Urothelium cell line (cell line): ENCODE measurements at regions not wholly inside any gene's neighbourhood (a gene's known extent, or its start where the extent isn't known, plus 50 kb on each side); places are given as distances from the start of the nearest gene placed in this dataset.

Source experiments
- DNase-seq: peaks from one replicate; pipeline ENCODE4 v3.0.0; 2011; ENCODE audit warnings: low spot score, mixed read lengths
- FAIRE-seq: peaks from 2 replicates; lab custom pipeline; 2011; peaks lifted over from hg19 to GRCh38; lab: Jason Lieb, UNC

DNA sequence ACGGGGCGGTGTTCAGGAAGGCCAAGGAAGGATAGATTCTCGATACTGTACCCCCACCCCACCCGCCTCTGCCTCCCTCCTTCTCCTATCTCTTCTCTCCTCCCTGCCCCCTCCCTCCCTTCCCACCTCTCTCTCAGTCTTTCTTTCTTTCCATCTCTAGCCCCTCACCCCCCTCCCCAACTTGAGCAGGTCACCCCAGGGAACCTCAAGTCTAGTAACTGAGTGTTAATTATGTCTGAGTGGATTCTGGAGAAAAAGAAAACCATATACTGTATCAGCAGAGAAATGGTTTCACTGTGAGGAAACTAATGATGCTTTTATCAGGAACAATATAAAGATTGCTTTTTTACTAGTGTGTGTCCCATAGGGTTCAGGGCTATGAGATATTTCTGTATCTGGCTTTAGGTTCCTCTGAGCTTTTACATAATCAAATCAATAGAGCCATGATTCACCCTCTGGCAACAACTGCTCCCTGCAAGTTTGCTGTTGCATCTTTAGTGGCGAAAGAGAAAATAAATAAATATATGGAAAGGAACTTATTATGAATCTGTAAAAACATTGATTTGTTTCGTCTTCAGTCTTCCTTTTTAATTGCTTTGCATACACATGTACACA is 639.7 kb downstream of the CCDC171 start:
- DNase-seq (no peak), FAIRE-seq (no peak)

DNA sequence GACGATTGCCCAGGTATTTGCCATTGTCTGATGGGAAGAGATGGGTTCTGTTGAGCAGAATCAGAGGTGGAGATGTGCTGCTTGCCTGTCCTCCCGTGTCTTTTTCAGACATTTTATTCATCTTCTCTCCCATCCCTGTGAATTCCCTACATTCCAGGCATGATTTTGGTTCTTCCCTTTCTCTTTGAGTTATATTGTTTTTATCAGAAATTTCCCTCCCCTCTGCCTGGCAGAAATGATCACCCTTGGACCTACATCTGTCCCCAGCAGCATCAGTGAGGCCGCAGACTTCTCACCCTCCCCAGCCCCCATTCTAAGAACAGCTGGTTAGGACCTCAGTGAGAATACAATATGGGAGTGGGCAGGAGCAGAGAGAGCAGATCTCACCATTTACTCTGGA is 640.2 kb downstream of the CCDC171 start:
- FAIRE-seq = no peak
- no peak for DNase-seq

DNA sequence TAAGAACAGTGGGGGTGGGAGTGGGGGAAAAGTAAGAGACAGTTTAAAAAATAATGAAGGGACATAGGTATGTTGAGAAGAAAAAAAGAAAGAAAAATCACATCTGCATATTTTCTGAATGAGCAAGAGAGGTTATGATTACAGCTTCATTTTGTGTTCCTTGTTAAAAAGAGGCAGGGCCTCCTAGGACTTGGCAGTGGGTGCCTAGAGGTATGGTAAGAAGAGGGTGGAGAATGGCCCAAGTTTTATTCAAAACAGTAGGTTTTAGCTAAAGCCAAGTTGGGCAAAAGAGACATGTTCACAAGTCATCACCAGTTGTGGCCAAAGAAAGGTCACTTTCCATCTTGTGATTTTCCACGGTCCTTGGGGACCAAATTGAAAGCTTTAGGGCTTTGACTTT is 643.4 kb downstream of the CCDC171 start:
- no peak for DNase-seq
- FAIRE-seq = no peak

DNA sequence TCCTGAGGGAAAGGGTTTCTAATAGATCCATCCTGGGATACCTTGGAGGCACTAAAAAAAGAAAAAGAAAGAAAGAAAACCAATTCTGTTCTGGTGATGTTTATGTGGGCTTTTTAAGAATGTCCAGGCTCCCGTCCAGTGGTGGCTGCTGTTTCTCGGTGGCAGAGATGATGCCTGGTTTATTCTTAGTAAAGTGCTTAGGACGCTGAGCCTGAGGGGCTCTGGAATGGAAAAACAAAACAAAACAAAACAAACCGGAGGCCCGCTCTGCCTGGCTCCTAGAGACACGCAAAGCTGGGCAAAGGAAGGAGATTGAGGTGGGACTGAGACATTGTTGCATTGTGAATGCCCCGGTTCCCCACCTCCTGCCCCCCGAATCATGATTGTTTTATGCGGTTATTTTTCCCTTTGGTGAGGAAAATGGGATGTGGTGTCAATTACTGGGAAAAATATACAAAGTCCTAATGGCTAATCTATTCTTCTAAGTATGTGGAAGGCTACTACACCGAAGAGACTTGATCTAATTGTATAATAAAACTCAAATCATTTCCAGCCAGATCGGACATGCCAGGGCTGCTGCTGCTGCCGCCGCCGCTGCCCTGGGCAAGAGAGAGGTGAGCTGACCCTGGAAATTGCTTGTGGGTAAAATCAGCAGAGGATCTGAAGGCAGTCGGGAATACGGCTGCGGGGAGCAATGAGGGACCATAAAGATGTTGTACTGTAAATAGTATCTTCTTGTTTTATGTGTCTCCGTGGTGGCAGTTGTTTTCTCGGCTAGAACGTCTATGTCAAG is 644.9 kb downstream of the CCDC171 start:
- DNase-seq (no peak), FAIRE-seq (no peak)

DNA sequence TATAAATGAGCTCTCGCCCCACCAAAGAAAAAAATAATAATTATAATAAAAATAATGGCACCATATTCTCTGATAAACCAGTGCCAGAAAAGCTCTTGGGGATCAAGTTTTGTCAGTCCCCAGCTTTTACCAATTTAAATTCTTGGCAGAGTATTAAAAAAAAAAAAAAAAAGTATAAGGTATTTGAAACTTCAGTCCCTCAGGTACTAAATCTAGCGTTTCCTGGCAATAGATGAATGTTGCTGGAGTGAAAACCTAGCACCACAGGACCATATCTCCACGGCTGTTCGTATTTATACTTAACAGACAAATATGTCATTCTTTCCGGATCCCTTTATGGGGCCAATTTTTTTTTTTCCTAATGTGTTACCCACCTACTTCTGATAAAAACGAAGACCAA is 646.2 kb downstream of the CCDC171 start:
- FAIRE-seq = no peak
- DNase-seq = no peak

DNA sequence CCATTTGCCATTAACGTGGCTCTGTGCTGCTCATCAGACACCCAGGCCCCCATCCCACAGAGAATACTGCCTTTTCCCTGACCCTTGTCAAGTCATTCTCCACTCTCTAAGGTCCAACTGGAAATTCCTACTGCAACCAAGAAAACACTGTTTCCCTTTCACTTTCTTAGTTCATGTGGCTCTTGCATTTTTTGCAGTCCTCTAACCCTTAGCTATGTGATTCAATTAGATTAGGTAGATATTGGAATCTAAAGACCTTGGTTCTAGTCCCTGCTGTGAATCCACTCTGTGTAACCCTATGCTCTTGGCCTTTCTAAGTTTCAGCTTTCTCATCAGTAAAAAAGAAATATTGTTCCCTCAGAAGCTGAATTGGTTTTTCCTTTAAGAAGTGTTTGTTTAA is 649.4 kb downstream of the CCDC171 start:
- DNase-seq = no peak
- no peak for FAIRE-seq

DNA sequence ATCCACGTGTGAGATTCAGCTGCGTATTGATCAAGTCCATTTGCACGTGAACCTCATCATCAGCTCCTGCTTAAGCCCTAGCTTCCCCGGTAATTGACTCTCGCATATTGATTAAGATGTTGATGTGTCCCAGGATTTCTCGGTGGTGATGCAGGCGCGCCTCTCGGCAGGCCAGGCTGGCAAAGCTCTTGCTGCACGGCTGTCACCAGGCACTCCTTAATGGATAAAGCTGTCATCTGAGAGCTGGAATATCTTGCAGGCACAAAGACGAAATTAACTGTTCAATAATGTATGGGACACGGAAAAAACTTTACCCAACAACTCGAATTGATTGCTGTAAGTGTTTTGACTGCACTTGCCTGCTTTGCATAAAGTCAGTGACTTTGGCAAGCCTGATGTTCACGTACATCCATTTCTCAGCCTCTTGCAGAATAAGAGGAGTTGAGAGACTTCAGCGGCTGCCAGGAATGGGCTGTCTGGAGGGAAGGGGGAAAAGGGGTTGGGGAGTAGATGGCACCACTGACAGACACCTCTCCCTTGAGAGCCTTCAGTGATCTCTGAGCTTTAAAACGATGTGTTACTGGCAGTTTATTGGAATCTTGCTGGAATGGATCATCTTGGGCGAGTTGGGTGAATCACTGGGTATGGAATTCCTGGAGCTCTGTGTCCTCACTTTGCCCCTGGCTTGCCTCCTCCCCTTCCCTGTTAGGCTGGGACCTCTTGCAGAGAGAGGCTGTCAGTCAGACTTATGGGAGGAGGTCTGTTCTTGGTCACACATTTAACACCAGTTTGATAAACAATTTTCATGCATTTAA is 650.3 kb downstream of the CCDC171 start:
- FAIRE-seq (no peak), DNase-seq (peak; percentile 81)

DNA sequence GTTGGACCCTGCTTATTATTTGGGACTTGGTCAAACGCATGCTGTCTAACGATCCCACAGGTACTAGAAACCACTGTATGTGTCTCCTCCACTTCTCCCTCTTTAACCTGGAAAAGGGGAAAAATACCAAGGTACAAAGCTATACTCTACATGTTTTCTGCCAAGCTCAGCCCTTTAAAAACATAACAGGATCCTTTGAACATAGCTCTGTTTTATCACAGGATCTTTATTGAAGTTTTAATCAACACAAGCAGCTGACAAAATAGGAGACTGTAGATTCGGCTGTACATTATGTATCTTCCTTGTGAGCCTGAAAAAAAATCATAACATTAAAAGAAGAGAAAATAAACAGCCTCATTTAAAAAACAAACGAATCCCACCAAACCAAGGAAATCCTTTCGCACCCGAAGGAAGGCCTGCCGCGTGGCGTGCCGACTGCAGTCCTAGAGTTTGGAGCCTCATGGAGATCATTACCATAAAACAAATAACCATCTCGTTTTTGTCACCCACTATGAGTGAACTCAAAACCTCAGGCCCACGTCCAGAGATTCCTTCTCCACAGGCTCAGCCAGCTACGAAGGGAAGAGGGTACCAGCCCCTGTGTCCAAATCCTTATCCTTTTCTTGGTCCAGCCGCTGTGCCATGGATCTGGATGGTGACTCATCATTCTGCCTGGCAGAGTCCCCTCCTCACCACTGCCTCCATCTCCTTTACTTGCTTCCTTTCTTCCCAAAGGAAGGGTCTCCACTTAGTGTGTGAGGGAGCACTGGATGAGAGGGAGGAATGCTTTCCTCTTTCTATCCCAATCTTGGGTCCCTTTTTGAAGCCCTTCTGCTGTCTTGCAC is 651.1 kb downstream of the CCDC171 start:
- FAIRE-seq = no peak
- DNase-seq = no peak

DNA sequence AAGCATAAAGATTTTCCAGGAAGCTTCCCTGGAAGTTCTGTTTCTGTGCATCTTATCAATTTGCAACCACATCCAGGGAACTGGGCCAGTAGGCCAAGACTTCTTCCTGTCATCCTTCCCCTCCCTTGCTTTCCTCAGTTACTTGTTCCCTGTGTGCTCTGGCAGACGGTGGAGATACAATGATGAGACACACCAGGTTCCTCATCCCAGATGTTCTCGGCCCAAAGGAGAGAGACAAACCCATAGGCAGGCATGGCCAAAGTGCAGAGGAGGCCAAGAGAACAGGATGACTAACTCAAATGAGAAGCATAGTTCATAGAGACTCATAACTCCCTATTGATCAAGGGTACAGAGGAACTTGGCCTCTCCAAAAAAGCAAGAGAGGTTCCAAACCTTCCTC is 652.6 kb downstream of the CCDC171 start:
- DNase-seq (no peak), FAIRE-seq (no peak)

DNA sequence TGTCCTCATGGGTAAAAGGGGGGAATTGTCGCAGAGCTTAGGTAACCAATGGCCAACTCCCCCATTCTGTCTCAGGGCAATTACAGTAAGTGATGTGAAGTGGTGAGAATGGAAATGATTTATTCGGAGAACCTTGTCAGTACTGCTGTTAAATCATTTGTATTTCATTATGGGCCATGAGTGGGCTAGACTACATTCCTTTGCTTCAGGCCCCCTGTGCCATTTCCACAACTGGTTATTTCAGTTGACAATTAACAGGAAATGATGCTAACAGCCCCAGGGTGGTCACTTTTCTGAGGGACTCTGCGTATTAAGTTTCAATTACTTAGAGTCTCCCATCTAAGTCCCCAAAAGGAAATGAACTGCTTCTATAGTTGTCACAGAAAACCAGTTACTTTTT is 653.7 kb downstream of the CCDC171 start:
- no peak for DNase-seq
- FAIRE-seq = no peak

DNA sequence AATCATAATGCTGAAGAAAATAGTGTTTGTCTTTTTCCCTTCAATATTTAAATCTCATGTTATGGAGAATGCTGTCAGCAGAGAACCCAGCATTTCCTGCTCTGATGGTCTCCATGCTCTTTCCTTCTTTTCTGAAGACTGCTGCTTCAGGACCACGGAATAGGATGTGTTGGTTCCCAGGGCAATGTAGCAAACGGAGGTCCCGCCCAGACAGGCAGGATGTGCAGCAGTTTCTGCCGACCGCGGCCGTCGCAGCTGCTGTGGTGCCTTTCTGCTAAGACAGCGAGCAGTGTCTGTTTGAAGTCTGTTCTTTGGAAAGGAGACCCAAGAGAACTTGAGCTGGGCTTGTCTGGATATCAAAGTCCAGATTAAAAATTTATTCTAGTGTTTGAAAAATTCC is 654.3 kb downstream of the CCDC171 start:
- DNase-seq (peak; percentile 60), FAIRE-seq (no peak)

DNA sequence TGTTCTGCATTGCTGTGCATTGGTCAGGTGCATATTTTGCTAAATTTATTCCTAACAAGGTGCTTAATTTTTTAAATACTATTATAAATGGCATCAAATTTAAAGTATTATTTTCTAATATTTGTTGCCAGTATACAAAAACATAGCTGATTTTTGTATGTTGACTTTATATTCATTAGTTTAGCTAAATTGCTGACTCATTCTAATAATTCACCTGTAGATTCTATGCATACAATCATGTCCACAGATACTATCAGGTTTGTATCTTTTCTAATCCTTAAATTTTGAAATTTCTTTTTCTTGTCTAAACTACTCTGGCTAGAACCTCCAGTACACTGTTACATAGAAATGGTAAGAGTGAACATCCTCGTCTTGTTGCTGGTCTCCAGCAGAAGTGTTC is 657.6 kb downstream of the CCDC171 start:
- DNase-seq = no peak
- FAIRE-seq = no peak

DNA sequence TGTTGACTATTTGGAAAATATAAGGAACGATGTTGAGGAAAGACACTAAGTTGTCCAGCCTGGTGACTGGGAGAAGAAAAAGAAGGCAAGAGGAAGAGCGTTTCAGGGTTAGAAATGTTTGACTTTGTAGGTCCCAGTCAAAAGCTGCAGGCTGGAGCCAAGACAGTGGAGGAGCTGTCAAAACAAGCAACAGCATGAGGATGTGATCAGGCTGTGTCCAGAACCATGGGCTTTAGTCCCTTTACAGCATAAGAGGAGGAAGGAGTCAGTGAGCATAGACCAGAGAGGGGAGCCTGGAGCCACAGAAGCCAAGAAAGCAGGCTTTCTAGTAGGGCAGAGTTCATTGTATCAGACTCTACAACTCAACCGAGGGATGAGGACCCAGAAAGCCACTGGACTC is 658.5 kb downstream of the BNC2 start:
- no peak for FAIRE-seq
- no peak for DNase-seq

DNA sequence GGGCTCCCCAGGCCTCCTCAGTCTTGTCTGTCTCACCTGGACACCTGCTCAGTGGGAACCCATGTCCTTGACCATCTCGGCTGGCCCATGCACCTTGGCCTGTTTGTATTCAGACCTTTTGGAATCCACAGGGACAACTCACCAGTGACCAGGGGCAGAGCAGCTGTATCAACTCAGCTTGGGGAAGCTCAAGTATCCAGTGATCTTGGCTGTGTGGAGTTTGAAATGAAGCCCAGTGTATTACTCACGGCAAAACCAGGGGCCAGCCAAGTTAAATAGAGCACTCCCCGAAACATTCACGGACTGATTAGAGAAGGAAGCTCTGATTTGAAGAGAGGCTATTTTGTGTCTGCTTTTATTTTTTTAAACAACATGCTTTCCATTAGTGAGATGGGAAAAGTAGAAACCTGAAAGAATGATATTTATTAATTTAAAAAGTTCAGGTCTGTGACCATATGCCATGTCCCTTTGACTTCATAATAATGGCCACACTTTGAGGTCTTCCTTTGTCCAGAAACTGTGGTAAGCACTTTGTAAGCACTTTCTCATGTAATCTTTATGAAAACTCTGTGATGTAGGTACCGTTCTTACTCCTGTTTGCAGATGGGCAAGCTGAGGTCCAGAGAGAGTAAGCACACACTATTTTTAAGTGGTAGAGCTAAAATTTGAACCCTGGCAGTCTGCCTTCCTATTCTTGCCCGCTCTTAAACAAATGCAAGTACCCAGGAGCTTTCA is 656.5 kb downstream of the BNC2 start:
- no peak for FAIRE-seq

DNA sequence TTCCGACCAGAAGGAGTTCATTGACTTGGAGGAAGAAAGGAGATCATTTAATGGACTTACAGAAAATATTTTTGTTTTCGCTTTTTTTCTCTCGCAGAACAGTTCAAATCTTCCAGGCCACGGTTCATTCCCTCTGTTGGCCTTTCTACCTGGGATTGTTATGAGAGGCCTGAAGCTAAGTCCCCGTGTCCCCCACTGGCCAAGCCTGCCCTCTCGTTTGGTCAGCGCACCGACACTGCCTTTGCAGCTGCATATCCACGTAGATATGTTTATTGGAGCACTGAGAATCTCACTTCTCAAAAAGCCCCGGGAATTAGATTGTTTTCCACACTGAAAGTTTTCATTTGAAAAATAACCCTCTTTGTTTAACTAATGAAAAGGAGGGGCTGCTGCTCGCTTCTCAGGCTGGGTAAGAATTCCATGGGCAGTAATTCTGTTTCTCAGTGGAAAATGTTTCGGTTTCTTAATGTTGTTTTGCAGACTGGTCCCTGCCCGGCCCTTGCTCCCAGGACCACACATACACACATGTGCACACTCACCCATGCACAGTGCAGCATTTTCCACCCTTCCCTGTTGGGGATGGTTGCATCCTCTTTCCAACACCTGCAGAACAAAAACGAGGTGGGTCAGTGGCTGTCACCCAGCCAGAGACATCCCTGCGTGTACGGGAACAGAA is 655.7 kb downstream of the BNC2 start:
- DNase-seq = no peak
- no peak for FAIRE-seq

More for the DNA sequence above, 656.5 kb downstream of the BNC2 start:
- no peak for DNase-seq

DNA sequence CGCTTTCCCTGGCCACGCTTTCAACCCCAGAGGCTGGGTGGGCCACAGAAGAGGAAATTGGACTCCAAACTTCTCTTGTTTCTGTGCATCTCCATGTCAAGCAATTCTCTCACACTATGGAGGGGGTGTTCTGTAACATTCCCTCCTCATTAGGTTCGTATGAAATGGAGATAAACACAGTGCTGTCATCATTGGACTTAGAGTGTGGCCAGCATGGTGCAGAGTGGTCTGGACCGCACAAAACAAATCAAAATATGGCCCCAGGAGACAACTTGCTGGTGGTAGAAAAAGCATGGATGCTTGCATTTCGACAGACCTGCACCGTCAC is 655.2 kb downstream of the BNC2 start:
- no peak for FAIRE-seq
- no peak for DNase-seq

DNA sequence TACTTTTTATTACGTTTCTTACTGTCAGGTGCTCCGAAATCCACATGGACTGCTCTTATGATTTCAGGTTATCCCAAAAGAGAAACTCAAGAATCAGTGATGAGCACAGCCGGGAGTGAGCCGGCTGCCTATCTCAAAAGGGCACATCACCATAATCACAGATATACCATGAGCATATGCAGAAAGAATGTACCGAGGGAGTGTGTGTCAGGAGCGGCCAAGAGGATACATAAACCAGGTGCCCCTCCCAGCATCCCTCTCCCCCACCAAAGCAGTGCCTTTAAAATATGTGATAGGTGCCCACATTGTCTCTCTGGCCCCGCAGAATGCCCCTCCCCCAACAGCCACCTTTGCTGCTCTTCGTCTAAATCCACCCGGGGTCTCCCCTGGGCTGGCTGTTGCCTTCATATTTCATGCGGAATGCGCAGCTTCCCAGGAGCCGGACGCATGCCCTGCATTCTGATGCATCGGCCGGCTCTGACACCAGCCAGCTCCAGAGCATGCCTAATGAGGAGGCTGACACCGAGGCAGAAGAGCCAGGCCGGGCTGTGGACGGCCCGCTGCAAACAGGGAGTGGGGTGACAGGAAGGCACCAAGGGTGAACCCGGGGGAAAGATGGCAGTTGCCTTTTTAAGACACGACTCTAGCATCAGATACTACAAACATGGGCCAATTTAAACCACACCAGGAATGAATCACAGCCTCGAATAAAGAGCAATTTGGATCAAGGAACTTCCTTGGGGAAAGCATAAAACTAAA is 652.3 kb downstream of the BNC2 start:
- no peak for FAIRE-seq
- no peak for DNase-seq

DNA sequence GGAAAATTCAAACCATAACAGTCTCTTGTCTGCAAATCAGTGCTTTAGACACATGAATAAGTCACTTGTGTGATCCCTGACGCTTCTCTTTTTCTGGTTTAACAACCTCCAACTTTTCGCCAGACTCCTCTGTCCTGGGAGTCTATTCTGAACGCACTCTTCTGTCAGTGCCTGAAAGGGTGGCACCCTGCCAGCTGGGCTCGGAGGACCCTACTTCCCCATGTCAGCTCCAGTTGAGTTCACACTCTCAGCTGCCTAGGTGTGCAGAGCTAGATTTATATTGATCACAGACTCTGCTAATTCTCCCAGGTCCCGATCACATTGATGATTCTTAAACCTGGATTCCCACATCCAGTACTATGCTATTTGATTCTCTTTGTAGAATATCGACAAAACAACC is 649.1 kb downstream of the BNC2 start:
- FAIRE-seq (no peak), DNase-seq (no peak)
